ENCODE measurements at regions not wholly inside any gene's neighbourhood (a gene's known extent, or its start where the extent isn't known, plus 50 kb on each side); places are given as distances from the start of the nearest gene placed in this dataset.

DNA sequence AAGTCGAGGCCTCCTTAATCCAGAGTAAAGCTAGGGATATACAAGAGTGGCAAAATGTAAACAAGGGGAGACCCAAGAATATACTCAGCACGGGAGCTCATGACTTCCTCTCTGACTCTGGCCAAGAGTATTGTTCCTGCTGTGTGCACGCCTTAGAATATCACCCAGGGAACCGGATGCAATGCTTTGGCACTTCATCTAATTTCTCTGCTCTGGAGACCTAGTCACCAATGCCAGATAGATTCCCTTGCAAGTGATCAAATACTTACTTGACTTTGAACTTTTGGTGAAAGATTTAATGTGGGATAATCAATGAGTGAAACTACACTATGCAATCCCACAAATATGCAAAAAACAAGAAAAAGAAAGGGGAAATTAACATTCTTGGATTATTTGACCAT lies 695.5 kb downstream of the INHBA start:
- H3K4me1 Mint-ChIP-seq = peaks cover 14% of the 10 kb centered on the region
- H3K4me3 Mint-ChIP-seq = no peak overlapping the region
- no peak for DNase-seq (ENCODE audit: low read depth, low spot score)
- TF ChIP-seq, protein P1, sequence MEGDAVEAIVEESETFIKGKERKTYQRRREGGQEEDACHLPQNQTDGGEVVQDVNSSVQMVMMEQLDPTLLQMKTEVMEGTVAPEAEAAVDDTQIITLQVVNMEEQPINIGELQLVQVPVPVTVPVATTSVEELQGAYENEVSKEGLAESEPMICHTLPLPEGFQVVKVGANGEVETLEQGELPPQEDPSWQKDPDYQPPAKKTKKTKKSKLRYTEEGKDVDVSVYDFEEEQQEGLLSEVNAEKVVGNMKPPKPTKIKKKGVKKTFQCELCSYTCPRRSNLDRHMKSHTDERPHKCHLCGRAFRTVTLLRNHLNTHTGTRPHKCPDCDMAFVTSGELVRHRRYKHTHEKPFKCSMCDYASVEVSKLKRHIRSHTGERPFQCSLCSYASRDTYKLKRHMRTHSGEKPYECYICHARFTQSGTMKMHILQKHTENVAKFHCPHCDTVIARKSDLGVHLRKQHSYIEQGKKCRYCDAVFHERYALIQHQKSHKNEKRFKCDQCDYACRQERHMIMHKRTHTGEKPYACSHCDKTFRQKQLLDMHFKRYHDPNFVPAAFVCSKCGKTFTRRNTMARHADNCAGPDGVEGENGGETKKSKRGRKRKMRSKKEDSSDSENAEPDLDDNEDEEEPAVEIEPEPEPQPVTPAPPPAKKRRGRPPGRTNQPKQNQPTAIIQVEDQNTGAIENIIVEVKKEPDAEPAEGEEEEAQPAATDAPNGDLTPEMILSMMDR (conservative IDR thresholded peaks at IDR 0.05) = no peak
- no peak overlapping the region for H3K27ac Mint-ChIP-seq (ENCODE audit: unreplicated experiment)
- no peaks in the 10 kb centered on the region for H3K27me3 Mint-ChIP-seq (ENCODE audit: low read depth)
- H3K9me3 Mint-ChIP-seq = peaks cover 5% of the 10 kb centered on the region
- no peaks in the 10 kb centered on the region for H3K36me3 Mint-ChIP-seq (ENCODE audit: low read depth)

DNA sequence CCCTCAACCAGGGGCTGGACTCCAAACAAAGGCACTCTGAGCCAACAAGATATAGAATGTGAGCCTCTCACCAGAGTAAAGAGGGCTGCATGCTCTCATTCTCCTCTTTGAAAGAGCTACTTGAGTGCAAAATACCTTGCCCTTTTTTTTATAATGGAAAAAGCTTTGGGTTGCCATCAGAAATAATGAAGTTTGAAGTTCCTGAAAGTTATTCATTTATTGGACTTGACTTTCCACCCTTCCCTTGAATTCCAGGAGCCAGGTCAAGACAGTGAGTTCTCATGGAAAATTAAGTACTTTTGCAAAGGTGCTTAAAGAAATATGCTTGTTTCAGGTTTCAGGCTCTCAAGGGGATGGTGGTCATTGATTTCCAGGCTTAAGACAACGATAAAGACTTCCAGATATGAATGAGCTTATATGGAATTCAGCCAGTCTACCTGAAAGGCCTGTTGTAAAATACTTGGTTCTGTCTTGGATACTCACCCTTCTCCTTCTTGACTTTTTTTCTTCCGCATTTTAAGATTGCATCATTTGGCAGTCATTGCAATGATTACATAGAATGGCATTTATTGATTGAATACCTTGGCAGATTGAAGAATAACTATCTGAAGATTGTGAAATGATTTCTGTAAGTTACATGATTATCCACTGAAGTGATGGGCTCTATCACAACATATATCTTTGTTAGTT lies 696.4 kb downstream of the INHBA start:
- Mint-ChIP-seq H3K27ac (ENCODE audit: unreplicated experiment) (no peak overlapping the region), H3K4me1 (peaks cover 9% of the 10 kb centered on the region), H3K36me3 (ENCODE audit: low read depth) (no peaks in the 10 kb centered on the region), H3K27me3 (ENCODE audit: low read depth) (no peaks in the 10 kb centered on the region), H3K4me3 (no peak overlapping the region), H3K9me3 (peaks cover 5% of the 10 kb centered on the region)
- TF ChIP-seq, protein P1 (conservative IDR thresholded peaks at IDR 0.05) = no peak
- no peak for DNase-seq (ENCODE audit: low read depth, low spot score)

GRCh38 chr7:41005374-41005901 lies 697.5 kb downstream of the INHBA start:
- TF ChIP-seq, protein P1 (conservative IDR thresholded peaks at IDR 0.05) = no peak
- DNase-seq (ENCODE audit: low read depth, low spot score) = no peak
- H3K9me3 Mint-ChIP-seq = peaks cover 5% of the 10 kb centered on the region
- no peaks in the 10 kb centered on the region for H3K36me3 Mint-ChIP-seq (ENCODE audit: low read depth)
- peaks cover 9% of the 10 kb centered on the region for H3K4me1 Mint-ChIP-seq
- no peaks in the 10 kb centered on the region for H3K27me3 Mint-ChIP-seq (ENCODE audit: low read depth)
- no peak overlapping the region for H3K4me3 Mint-ChIP-seq
- peak overlapping the region; percentile 44 for H3K27ac Mint-ChIP-seq (ENCODE audit: unreplicated experiment)

GRCh38 chr7:41003977-41004376 lies 698.9 kb downstream of the INHBA start:
- Mint-ChIP-seq H3K4me3 (no peak overlapping the region), H3K9me3 (peaks cover 5% of the 10 kb centered on the region), H3K4me1 (peaks cover 9% of the 10 kb centered on the region), H3K36me3 (ENCODE audit: low read depth) (no peaks in the 10 kb centered on the region), H3K27me3 (ENCODE audit: low read depth) (no peaks in the 10 kb centered on the region), H3K27ac (ENCODE audit: unreplicated experiment) (no peak overlapping the region)
- TF ChIP-seq, protein P1 (conservative IDR thresholded peaks at IDR 0.05) = no peak
- no peak for DNase-seq (ENCODE audit: low read depth, low spot score)

DNA sequence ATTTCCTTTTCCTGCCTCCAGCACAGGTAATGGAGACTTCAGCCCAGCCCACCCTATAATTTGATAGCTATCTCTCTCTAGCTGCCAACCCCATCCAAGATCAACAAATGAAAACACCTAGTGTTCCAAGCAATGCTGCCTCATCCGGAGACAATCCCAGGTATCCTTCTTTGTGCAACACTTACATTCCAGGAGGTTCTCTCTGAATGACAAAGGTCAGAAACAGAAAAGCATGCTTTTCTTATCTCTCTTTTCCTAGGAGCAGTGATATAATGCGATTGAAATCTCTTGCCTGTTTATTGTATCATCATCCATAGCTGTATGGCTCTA lies 699.3 kb downstream of the INHBA start:
- no peaks in the 10 kb centered on the region for H3K27me3 Mint-ChIP-seq (ENCODE audit: low read depth)
- TF ChIP-seq, protein P1 (conservative IDR thresholded peaks at IDR 0.05) = no peak
- H3K36me3 Mint-ChIP-seq (ENCODE audit: low read depth) = no peaks in the 10 kb centered on the region
- peaks cover 9% of the 10 kb centered on the region for H3K4me1 Mint-ChIP-seq
- no peak overlapping the region for H3K27ac Mint-ChIP-seq (ENCODE audit: unreplicated experiment)
- no peak overlapping the region for H3K4me3 Mint-ChIP-seq
- peaks cover 5% of the 10 kb centered on the region for H3K9me3 Mint-ChIP-seq
- DNase-seq (ENCODE audit: low read depth, low spot score) = no peak

Measured in neural crest cell (in vitro differentiated cells).